ENCODE measurements at regions not wholly inside any gene's neighbourhood (a gene's known extent, or its start where the extent isn't known, plus 50 kb on each side); places are given as distances from the start of the nearest gene placed in this dataset.

- H2AFZ ChIP-seq (ENCODE audit: low read depth, low read length) = no peak overlapping the region
Measured at GRCh38 chr2:62426154-62426912, 79.7 kb downstream of the TMEM17 start.

GRCh38 chr2:62425684-62426083 is 80.3 kb downstream of the TMEM17 start:
- Histone ChIP-seq H3K27me3 (ENCODE audit: insufficient read depth, low read length) (no peaks in the 10 kb centered on the region), H3K4me1 (ENCODE audit: insufficient read depth, low read length) (no peaks in the 10 kb centered on the region), H3K4me3 (ENCODE audit: low read length) (no peak overlapping the region), H3K36me3 (ENCODE audit: insufficient read depth, low read length) (no peaks in the 10 kb centered on the region), H2AFZ (ENCODE audit: low read depth, low read length) (no peak overlapping the region), H3K9me3 (ENCODE audit: low read length) (no peaks in the 10 kb centered on the region)

More at GRCh38 chr2:62426154-62426912, 79.7 kb downstream of the TMEM17 start:
- no peaks in the 10 kb centered on the region for H3K4me1 ChIP-seq (ENCODE audit: insufficient read depth, low read length)
- no peak overlapping the region for H3K4me3 ChIP-seq (ENCODE audit: low read length)
- no peaks in the 10 kb centered on the region for H3K9me3 ChIP-seq (ENCODE audit: low read length)
- H3K36me3 ChIP-seq (ENCODE audit: insufficient read depth, low read length) = no peaks in the 10 kb centered on the region
- no peaks in the 10 kb centered on the region for H3K27me3 ChIP-seq (ENCODE audit: insufficient read depth, low read length)

- Histone ChIP-seq H3K4me1 (ENCODE audit: insufficient read depth, low read length) (no peaks in the 10 kb centered on the region), H3K4me3 (ENCODE audit: low read length) (no peak overlapping the region), H3K36me3 (ENCODE audit: insufficient read depth, low read length) (no peaks in the 10 kb centered on the region), H2AFZ (ENCODE audit: low read depth, low read length) (no peak overlapping the region), H3K27me3 (ENCODE audit: insufficient read depth, low read length) (no peaks in the 10 kb centered on the region), H3K9me3 (ENCODE audit: low read length) (no peaks in the 10 kb centered on the region)
Measured at GRCh38 chr2:62424899-62425298, 81.1 kb downstream of the TMEM17 start.

GRCh38 chr2:62423883-62424458 is 82.0 kb downstream of the TMEM17 start:
- Histone ChIP-seq H3K4me1 (ENCODE audit: insufficient read depth, low read length) (no peaks in the 10 kb centered on the region), H2AFZ (ENCODE audit: low read depth, low read length) (no peak overlapping the region), H3K4me3 (ENCODE audit: low read length) (no peak overlapping the region), H3K9me3 (ENCODE audit: low read length) (no peaks in the 10 kb centered on the region), H3K27me3 (ENCODE audit: insufficient read depth, low read length) (no peaks in the 10 kb centered on the region), H3K36me3 (ENCODE audit: insufficient read depth, low read length) (no peaks in the 10 kb centered on the region)

- no peaks in the 10 kb centered on the region for H3K36me3 ChIP-seq (ENCODE audit: insufficient read depth, low read length)
- H3K4me3 ChIP-seq (ENCODE audit: low read length) = no peak overlapping the region
- H3K9me3 ChIP-seq (ENCODE audit: low read length) = no peaks in the 10 kb centered on the region
- H3K4me1 ChIP-seq (ENCODE audit: insufficient read depth, low read length) = no peaks in the 10 kb centered on the region
- no peak overlapping the region for H2AFZ ChIP-seq (ENCODE audit: low read depth, low read length)
- H3K27me3 ChIP-seq (ENCODE audit: insufficient read depth, low read length) = no peaks in the 10 kb centered on the region
Measured at GRCh38 chr2:62423235-62423634, 82.8 kb downstream of the TMEM17 start.

- peaks cover 2% of the 10 kb centered on the region for H3K27me3 ChIP-seq (ENCODE audit: insufficient read depth, low read length)
- H3K36me3 ChIP-seq (ENCODE audit: insufficient read depth, low read length) = no peaks in the 10 kb centered on the region
- H2AFZ ChIP-seq (ENCODE audit: low read depth, low read length) = no peak overlapping the region
- no peak overlapping the region for H3K4me3 ChIP-seq (ENCODE audit: low read length)
- H3K4me1 ChIP-seq (ENCODE audit: insufficient read depth, low read length) = peaks cover 9% of the 10 kb centered on the region
- no peaks in the 10 kb centered on the region for H3K9me3 ChIP-seq (ENCODE audit: low read length)
Measured at GRCh38 chr2:62415518-62415917, 90.5 kb downstream of the TMEM17 start.

- Histone ChIP-seq H3K4me3 (ENCODE audit: low read length) (no peak overlapping the region), H3K27me3 (ENCODE audit: insufficient read depth, low read length) (peaks cover 2% of the 10 kb centered on the region), H3K9me3 (ENCODE audit: low read length) (no peaks in the 10 kb centered on the region), H3K4me1 (ENCODE audit: insufficient read depth, low read length) (peaks cover 9% of the 10 kb centered on the region), H3K36me3 (ENCODE audit: insufficient read depth, low read length) (no peaks in the 10 kb centered on the region), H2AFZ (ENCODE audit: low read depth, low read length) (no peak overlapping the region)
Measured at GRCh38 chr2:62415019-62415431, 91.0 kb downstream of the TMEM17 start.

- H3K4me1 ChIP-seq (ENCODE audit: insufficient read depth, low read length) = peaks cover 9% of the 10 kb centered on the region
- no peaks in the 10 kb centered on the region for H3K9me3 ChIP-seq (ENCODE audit: low read length)
- no peak overlapping the region for H2AFZ ChIP-seq (ENCODE audit: low read depth, low read length)
- no peaks in the 10 kb centered on the region for H3K36me3 ChIP-seq (ENCODE audit: insufficient read depth, low read length)
- H3K4me3 ChIP-seq (ENCODE audit: low read length) = no peak overlapping the region
- H3K27me3 ChIP-seq (ENCODE audit: insufficient read depth, low read length) = peaks cover 2% of the 10 kb centered on the region
Measured at GRCh38 chr2:62413116-62413663, 92.8 kb downstream of the TMEM17 start.

- Histone ChIP-seq H3K4me3 (ENCODE audit: low read length) (no peak overlapping the region), H3K36me3 (ENCODE audit: insufficient read depth, low read length) (no peaks in the 10 kb centered on the region), H3K4me1 (ENCODE audit: insufficient read depth, low read length) (peaks cover 9% of the 10 kb centered on the region), H3K9me3 (ENCODE audit: low read length) (no peaks in the 10 kb centered on the region), H2AFZ (ENCODE audit: low read depth, low read length) (no peak overlapping the region), H3K27me3 (ENCODE audit: insufficient read depth, low read length) (peaks cover 2% of the 10 kb centered on the region)
Measured at GRCh38 chr2:62412347-62412742, 93.7 kb downstream of the TMEM17 start.

- Histone ChIP-seq H3K36me3 (ENCODE audit: insufficient read depth, low read length) (no peaks in the 10 kb centered on the region), H3K9me3 (ENCODE audit: low read length) (no peaks in the 10 kb centered on the region), H2AFZ (ENCODE audit: low read depth, low read length) (peak overlapping the region; percentile 96), H3K4me1 (ENCODE audit: insufficient read depth, low read length) (peaks cover 9% of the 10 kb centered on the region), H3K4me3 (ENCODE audit: low read length) (no peak overlapping the region), H3K27me3 (ENCODE audit: insufficient read depth, low read length) (peaks cover 2% of the 10 kb centered on the region)
Measured at GRCh38 chr2:62410926-62411456, 95.0 kb downstream of the TMEM17 start.

- H3K4me3 ChIP-seq (ENCODE audit: low read length) = no peak overlapping the region
- H3K27me3 ChIP-seq (ENCODE audit: insufficient read depth, low read length) = peaks cover under 1% of the 10 kb centered on the region
- no peaks in the 10 kb centered on the region for H3K36me3 ChIP-seq (ENCODE audit: insufficient read depth, low read length)
- no peak overlapping the region for H2AFZ ChIP-seq (ENCODE audit: low read depth, low read length)
- H3K9me3 ChIP-seq (ENCODE audit: low read length) = no peaks in the 10 kb centered on the region
- peaks cover 9% of the 10 kb centered on the region for H3K4me1 ChIP-seq (ENCODE audit: insufficient read depth, low read length)
Measured at GRCh38 chr2:62410015-62410453, 96.0 kb downstream of the TMEM17 start.

GRCh38 chr2:62409442-62409841 is 96.6 kb downstream of the TMEM17 start:
- no peak overlapping the region for H2AFZ ChIP-seq (ENCODE audit: low read depth, low read length)
- no peaks in the 10 kb centered on the region for H3K27me3 ChIP-seq (ENCODE audit: insufficient read depth, low read length)
- no peaks in the 10 kb centered on the region for H3K36me3 ChIP-seq (ENCODE audit: insufficient read depth, low read length)
- peaks cover 9% of the 10 kb centered on the region for H3K4me1 ChIP-seq (ENCODE audit: insufficient read depth, low read length)
- no peaks in the 10 kb centered on the region for H3K9me3 ChIP-seq (ENCODE audit: low read length)
- H3K4me3 ChIP-seq (ENCODE audit: low read length) = no peak overlapping the region

- H3K9me3 ChIP-seq (ENCODE audit: low read length) = no peaks in the 10 kb centered on the region
- no peaks in the 10 kb centered on the region for H3K27me3 ChIP-seq (ENCODE audit: insufficient read depth, low read length)
- H3K36me3 ChIP-seq (ENCODE audit: insufficient read depth, low read length) = no peaks in the 10 kb centered on the region
- H2AFZ ChIP-seq (ENCODE audit: low read depth, low read length) = no peak overlapping the region
- H3K4me3 ChIP-seq (ENCODE audit: low read length) = no peak overlapping the region
- peaks cover 9% of the 10 kb centered on the region for H3K4me1 ChIP-seq (ENCODE audit: insufficient read depth, low read length)
Measured at GRCh38 chr2:62408241-62408677, 97.7 kb downstream of the TMEM17 start.
